ENCODE measurements at regions not wholly inside any gene's neighbourhood (a gene's known extent, or its start where the extent isn't known, plus 50 kb on each side); places are given as distances from the start of the nearest gene placed in this dataset.
A peak's percentile ranks its signal among the peaks of the same experiment; 100 is the strongest.

GRCh38 chr18:34595690-34596089 lies 114.4 kb upstream of the DTNA start:
- peak; percentile 47 for DNase-seq (ENCODE audit: low spot score)

GRCh38 chr18:34598120-34598635 lies 111.9 kb upstream of the DTNA start:
- DNase-seq (ENCODE audit: low spot score): no peak

DNA sequence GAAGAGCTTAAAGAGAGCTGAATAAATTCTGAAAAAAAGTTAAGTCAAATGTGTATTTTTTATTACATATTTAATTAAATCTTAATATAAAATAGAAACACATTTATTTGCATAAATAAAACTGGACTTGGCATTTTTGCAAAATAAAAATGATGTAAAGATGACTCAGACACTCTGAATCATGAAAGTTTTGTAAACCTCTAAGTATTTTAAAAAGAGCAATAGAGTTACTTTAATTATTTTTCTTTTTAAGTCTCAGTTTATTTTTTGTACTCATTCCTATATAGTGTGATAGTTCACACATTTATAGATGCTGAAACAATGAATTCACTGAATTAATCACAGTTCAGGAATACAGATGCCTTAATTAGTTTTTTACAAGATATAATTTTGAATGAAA lies 109.9 kb upstream of the DTNA start:
- DNase-seq (ENCODE audit: low spot score): no peak

DNA sequence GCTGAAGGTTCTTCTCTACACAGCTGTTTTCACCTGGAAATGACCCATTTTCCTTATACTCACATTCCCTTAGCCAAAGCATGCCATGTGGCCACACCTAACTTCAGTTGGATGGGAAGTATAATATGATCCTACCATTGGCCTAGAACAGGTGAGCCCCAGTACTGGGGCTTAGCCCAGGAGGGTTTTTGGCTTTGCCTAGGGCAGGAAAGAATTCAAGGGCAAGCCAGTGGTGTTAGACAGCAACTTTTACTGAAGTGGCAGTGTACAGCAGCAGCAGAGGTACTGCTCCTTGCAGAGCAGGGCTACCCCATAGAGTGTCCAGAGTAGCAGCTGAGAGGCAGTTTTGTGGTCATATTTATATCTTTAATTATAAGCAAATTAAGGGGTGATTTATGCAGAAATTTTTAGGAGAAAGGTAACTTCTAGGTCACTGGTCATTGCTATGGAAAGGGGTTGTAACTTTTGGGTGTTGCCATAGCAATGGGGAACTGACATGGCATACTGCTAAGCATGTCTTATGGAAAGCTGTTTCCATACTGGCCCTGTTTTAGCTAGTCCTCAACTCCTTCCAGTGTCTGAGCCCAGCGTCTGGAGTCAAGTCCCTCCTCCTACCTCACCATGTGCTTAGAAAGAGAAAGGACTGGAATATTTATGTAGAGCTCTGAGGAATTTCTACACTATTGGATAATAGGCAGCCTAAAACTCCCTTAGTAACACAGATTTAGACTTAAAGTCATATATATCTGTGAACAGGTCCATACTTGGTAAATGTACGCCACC lies 109.0 kb upstream of the DTNA start:
- DNase-seq (ENCODE audit: low spot score): no peak

DNA sequence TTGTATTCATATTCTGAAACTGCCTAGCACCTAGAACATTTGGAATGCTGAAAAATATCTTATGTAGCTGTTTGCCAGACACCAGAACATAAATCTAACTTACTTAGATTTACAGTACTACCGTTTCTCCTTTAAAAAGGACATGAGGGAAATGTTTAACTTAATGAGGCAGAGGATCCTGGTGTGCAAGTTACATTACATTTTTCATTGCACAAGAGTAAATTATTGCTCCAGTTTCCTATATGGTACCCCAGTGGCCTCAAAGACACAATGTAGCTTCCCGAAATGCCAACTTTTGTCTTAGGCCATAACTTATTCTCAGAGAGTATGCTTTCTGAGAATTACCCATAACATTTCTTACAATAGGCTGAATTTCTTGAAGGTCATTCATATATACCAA lies 105.5 kb upstream of the DTNA start:
- no peak for DNase-seq (ENCODE audit: low spot score)

DNA sequence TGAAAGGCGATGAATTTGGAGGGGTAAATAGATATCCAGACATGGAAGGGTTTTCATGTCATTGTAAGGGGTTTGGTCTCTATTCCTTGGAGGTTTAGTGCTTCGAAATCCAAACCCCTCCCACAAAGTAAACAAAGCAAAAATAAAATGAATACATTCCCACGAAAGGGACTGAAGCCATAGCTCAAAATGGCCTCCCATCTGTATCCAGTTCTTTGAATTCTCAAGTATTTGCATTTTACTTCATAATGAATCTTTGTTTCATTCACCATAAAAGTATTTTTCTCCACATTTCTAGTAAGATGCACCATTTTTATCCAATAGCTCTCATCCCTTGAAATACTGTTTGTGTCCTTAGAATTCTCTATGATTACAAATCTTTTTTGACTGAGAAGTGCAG lies 103.2 kb upstream of the DTNA start:
- no peak for DNase-seq (ENCODE audit: low spot score)

GRCh38 chr18:34608064-34608463 lies 102.0 kb upstream of the DTNA start:
- DNase-seq (ENCODE audit: low spot score): no peak

- peak; percentile 12 for DNase-seq (ENCODE audit: low spot score)
Measured at GRCh38 chr18:34609986-34610648, 100.0 kb upstream of the DTNA start.

- no peak for DNase-seq (ENCODE audit: low spot score)
Measured at GRCh38 chr18:34611904-34612303, 98.2 kb upstream of the DTNA start.

DNA sequence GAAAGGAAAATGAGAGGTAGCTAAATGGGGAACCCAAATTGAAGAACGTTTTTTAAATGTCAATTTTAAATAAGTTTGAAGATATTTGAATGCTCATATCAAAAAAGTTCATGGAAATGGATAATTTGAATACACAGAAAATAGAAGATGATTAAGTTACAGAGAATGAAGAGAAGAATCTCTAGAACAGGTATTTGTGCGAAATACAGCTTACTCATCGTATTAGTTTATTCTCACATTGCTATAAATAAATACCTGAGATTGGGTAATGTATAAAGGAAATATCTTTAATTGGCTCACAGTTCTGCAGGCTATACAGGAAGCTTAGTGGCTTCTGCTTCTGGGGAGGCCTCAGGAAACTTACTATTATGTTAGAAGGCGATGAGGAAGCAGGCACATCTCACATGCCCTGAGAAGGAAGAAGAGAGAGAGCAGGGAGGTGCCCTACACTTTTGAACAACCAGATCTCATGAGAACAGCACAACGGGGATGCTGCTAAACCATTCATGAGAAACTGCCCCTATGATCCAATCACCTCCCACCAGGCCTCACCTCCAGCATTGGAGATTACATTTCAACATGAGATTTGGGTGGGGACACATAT lies 89.7 kb upstream of the DTNA start:
- DNase-seq (ENCODE audit: low spot score): no peak

DNA sequence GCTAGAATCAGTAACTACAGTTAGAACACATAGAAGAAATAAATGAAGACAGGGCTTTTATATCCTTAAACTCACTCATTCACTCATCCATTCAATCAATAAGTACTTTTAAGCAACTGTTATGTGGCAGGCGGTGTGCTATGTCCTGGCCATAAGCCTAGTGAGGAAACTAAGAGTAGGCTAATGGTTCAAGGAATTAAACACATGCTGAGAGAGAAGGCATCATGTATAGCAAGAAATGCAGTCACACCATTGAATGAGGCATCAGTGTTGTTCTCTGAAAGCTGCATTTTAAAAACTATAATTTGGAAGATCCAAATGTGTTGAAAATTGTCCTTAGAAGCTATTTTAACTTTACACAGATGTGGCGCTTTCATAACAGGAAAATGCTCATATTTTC lies 86.5 kb upstream of the DTNA start:
- DNase-seq (ENCODE audit: low spot score): no peak

DNA sequence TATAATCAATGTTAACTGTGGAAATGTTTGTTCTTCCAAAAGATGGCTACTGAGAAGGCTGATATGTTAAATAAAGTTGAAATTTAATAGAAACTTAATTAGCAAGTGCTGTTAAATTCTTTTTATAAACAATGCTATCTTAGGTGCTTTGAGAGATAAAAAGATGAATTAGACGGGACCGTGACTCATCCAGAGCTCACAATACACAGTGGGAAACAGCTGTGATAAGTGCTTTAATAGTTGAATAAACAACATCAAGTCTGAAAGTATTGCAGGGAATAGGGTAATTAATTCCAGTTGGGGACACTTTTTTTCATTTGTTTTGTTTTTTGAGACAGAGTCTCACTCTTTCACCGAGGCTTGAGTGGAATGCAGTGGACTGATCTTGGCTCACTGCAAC lies 85.5 kb upstream of the DTNA start:
- DNase-seq (ENCODE audit: low spot score): no peak

GRCh38 chr18:34626404-34627136 lies 83.5 kb upstream of the DTNA start:
- peak; percentile 77 for DNase-seq (ENCODE audit: low spot score)

DNA sequence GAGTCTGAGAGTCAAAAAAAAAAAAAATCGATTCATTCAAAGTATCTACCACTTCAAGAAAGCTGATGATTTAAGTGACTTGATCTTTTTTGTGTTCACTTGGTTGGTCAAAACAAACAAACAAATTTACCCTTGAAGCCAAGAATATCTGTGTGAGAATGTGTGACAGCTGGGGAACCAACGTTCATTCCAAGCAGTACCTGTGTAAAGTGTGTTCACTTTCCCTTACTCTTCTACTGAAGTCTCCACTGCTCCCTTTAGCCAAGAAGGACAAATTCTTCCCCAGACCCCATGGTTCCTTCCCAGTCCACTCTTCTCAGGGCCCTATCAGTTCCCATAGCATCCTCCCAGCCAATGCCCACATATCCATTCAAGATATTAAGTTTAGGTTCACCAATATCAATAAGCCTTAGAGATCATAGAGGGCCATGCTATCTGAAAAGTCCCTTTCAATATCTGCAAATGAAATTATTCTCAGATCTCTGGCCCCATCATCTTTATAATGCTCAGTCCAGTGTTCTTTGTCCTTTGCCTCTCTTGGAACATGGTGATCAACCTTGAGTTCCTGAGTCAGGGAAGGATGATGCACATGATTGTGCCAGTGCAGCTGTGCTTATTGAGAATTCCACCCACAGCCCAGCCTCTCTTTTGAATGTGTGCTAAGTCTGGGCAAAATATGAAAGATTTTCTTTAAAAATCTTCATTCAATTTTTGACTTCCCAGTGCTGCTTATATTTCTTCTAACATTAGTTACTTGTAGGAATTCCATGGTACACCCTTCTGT lies 82.8 kb upstream of the DTNA start:
- peak; percentile 16 for DNase-seq (ENCODE audit: low spot score)

DNA sequence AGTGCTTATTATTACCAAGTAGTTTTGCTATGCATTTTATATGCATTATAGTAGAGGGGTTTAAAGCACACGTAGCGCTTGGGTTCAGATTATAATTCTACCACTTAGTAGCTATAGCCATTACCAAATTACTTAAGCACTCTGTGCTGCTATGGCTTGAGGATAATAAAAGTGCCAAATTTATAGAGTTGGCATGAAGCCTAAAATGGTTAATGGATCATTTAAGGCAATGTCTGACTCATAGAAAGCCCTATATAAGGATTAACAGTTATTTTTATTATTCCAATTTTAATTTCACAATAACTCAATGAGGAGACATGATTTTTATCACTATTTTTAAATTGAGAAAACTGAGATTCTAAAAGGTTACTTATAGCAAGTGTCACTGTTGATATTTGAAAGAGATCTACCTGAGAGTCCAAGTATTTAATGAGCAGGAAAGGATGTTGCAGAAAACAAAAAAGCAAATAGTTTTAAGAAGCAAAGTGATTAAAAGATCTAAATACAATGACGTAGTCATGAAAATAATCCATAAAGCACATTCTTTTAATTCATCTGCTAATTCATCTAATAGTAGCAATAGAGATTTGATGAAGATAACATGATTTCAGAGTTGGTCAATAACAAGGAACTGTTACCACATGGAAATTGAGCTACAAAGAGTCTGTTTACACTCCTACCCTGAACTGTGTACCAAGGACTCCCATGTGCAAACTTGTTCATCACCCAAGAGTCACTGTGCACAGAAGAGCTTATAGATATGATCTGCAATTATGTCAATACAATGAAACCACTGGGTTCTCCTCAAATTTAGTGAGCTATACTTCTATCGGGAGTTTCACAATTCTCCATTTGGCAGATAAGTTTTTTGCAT lies 78.8 kb upstream of the DTNA start:
- no peak for DNase-seq (ENCODE audit: low spot score)

GRCh38 chr18:34632321-34632720 lies 77.8 kb upstream of the DTNA start:
- DNase-seq (ENCODE audit: low spot score): no peak

- DNase-seq (ENCODE audit: low spot score): no peak
Measured at GRCh38 chr18:34633368-34633767, 76.7 kb upstream of the DTNA start.

DNA sequence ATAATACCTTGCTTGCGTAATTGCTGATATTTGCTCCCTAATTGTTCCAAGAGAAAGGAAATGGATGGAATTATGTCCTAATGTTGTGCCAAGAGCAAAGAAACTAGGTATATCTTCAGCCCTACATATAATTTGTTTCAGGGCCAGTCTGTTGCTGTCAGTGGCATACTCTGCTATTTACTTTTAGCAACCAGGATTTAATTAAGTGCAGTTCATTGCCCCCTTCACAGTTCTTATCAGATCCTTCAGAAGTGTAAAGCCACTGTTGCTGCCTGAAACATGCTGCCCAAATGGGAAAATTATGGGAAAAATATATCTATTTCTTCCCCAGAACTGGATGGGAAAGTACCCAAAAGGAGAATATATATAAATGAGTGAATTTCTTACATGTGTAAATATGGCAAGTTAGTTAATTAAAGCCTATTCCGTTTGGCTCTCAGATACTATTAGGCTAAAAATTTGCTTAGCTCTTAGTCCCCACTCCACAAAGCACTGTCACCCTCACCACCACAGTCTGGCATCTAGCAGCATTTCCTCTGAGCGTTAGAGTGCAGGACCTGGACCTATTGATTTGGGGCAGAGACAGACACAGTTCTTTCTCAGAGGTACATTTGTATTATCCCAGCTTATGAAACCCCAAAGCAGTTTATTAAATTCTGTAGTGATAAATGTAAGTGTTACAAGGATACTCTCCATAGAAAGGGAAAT lies 72.8 kb upstream of the DTNA start:
- no peak for DNase-seq (ENCODE audit: low spot score)

DNA sequence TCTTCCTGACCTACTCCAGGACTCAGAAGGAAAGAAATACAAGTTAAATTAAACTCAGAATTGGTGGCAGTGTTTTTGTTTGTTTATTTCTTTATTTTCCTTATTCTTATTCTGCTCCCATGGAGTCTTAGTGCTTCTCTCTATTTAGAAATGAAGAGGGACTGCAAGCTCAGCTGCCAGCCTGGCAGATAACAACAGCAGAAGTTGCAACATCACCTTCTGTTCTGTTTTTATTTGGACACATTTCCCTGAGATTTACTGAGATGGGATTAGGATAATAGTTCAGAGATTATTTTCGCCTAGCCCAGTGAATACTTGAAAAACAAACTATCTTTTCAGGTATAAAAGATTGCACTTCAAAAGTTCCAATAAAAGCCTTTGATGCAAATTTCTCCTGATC lies 70.4 kb upstream of the DTNA start:
- DNase-seq (ENCODE audit: low spot score): no peak

DNA sequence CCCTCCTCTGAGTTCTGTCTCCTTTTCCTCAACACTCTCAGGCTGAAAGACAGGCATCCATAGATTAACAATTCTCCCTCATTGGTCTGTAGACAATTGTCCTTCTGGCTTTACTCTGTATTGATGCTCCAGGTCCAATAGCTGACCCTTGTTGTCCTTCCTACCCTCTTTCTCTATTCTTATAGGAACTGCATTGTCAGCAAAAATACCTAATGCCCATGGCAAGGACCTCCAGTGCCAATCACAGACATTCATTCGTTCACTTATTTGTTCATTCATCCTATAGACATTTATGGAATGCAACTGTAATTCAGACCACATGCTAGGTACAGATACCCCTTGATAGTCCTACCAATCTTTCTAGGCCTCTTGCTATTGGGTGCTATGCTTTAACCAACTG lies 69.8 kb upstream of the DTNA start:
- no peak for DNase-seq (ENCODE audit: low spot score)
